Dermis blood vessel endothelial cell (primary cell): ENCODE measurements at regions not wholly inside any gene's neighbourhood (a gene's known extent, or its start where the extent isn't known, plus 50 kb on each side); places are given as distances from the start of the nearest gene placed in this dataset.
A peak's percentile ranks its signal among the peaks of the same experiment; 100 is the strongest.
"Not testable (repeated sequence)": the region's sequence is repeated elsewhere in the genome, so short reads cannot be mapped to it uniquely, and the experiment has no call there.

Source experiments
- DNase-seq: peaks from one replicate; pipeline ENCODE4 v3.0.0; 2010

DNA sequence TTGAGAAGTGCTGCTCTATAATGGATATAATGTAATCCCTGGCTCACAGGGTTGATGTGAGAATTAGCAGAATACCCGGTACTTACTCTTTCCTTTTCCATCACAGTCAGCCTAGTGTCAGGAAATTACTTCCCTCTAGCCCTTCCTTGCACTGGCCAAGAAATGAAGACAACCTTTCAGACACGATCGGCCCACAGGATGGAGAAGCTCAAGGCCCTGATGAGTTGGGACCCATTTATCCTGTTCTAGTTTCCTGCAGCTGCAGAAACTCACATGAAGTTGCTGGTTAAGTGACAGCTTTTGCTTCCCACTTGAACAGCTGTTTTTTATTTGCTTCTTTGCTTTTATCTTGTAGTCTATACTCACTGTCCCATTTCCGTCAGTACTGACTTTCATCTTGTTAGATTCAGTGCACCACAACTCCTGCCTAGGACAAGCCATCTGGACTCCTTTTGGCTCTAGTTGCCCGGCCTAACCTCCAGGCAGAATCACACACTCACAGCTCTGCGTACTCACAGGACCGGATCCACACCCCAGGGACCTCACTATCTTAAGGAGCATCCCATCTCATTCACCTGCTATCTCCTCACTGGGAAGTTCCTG, 325.1 kb upstream of the CHRNA7 start:
- DNase-seq, result not testable (repeated sequence)

- not testable (repeated sequence) for DNase-seq
Observed at GRCh38 chr15:31707944-31708702, 322.2 kb upstream of the CHRNA7 start.

- DNase-seq, result not testable (repeated sequence)
Observed at GRCh38 chr15:31708703-31709327, 321.5 kb upstream of the CHRNA7 start.

GRCh38 chr15:31709479-31709878, 320.8 kb upstream of the CHRNA7 start:
- DNase-seq, result not testable (repeated sequence)

GRCh38 chr15:31710806-31711205, 319.5 kb upstream of the CHRNA7 start:
- not testable (repeated sequence) for DNase-seq

DNA sequence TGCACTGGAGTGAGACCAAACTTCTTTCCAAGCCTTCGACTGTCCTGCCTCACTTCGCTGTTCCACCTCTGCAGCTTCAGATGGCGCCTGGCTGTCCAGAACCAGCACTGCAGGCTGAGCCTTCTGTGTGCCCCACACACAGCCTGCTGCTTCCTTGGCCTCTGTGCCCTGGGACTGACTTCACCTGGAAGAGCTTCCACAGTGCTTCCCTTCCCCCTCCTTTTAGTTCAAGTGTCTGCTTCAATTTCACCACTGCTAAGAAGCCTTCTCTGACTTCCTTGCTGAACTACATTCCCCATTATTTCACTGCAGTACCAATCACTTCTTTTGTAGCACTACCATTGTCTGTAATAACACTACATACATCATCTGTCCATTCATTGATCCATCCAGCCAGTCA, 315.1 kb upstream of the CHRNA7 start:
- DNase-seq, result not testable (repeated sequence)

GRCh38 chr15:31718625-31719024, 311.7 kb upstream of the CHRNA7 start:
- DNase-seq, result not testable (repeated sequence)

- not testable (repeated sequence) for DNase-seq
Observed at GRCh38 chr15:31719396-31720022, 310.8 kb upstream of the CHRNA7 start.

GRCh38 chr15:31723019-31723418, 307.3 kb upstream of the CHRNA7 start:
- not testable (repeated sequence) for DNase-seq

DNA sequence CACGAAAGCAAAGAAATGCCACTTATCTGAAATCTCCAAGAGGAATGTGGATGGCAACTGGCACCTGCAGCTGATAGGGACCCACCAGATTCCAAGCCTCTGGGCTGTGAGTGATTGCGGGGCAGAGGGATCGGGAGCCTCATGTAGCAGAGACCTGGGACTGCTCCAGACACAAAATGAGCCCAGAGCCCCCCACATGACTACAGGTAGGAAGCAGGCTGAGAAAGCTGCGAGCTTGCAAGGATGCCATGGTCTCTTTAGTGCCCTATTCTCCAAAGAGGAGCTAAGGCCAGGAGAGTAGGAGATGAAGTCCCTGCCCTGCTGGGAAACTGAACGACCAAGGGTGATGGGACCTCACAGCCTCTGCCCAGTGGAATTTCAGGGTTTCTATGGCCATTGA, 305.4 kb upstream of the CHRNA7 start:
- not testable (repeated sequence) for DNase-seq

DNA sequence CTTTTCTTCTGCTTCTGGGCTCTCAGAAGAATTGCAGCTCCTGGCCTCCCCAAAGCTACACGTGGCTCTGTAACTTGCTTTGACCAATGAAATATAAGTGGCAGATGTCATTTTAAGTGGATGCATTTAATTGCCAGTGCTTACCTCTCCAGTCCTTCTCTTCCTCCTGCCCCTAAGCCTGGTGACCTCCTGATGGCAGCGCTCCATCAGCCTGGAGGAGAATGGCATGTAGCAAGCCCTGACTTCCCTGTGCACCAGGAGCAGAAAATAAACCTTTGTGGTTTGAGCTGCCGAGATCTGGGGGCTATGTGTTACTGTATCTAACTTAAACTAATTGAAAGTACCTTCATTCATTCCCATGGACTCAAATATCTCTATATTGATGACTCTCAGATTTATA, 304.7 kb upstream of the CHRNA7 start:
- not testable (repeated sequence) for DNase-seq

DNA sequence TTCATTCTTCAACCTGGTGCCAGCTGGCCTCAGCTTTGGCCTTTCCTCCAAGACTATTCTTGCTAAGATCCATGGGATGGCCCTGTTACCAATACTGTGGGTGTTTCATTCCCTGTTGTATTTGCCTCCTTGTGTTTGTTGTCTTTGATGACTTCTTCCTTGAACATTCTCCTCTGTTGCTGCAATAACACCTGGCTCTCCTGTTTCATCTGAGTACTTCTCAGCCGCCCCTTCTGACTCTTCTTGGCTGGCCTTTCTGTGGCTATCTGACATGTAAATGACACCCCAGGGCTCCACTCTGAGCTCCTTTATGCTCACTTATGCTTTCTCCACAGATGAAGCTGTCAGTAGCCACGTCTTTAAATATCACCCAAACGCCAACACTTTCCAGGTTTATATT, 302.7 kb upstream of the CHRNA7 start:
- no peak for DNase-seq

- no peak for DNase-seq
Observed at GRCh38 chr15:31732726-31733125, 297.6 kb upstream of the CHRNA7 start.

GRCh38 chr15:31733424-31733823, 296.9 kb upstream of the CHRNA7 start:
- no peak for DNase-seq

DNA sequence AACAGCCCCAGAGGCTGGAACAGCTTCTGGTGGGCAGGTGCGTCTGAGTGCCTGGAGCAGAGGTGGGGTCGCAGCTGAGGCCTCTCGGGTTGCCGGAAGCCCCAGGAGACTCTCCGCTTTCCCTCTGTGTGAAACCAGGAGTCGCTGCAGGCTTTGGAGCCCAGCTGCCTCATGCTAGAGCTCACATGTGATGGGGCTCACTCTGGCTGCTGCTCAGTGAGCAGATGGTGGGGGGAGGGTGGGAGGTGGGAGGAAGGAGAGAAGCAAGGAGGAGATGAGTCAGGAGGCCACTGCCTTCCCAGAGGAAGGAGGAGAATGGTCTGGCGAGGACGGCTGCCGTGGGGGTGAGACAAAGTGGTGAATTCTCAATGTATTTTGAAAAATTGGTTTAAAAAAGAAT, 290.1 kb upstream of the CHRNA7 start:
- DNase-seq, result no peak

DNA sequence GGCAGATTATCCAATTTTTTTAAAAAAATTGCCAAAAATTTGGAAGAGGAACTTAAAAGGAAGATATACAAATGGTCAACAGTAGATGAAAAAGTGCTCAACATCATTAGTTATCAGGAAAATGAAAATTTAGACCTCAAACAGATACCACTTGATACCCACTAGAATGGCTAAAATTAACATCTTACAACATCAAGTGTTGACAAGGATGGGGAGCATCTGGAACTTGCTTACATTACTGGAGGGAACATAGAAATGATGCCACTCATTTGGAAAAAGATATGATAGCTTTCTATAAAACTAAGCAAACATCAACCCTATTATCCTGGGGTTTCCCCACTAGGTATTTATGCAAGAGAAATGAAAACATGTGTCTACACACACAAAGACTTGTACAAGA, 284.5 kb upstream of the CHRNA7 start:
- DNase-seq, result no peak

- DNase-seq, result no peak
Observed at GRCh38 chr15:31752065-31752762, 278.1 kb upstream of the CHRNA7 start.

DNA sequence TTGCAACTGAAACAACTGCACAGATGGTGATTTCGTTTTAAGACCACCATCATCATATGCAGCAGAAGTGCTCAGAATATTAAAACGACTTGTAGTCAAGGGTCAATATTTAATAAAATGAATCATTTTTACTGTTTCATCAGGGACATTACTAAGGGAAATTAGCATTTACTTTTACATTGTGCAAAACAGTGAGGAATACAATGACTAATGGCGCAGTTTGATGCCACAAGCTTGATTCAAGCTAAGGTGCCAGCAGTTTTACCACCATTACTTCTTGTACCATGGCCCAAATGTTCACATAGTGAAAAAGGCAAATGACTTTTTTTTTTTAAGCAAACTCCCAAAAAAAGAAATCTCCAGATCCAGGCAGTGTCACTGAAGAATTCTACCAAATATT, 277.4 kb upstream of the CHRNA7 start:
- no peak for DNase-seq

DNA sequence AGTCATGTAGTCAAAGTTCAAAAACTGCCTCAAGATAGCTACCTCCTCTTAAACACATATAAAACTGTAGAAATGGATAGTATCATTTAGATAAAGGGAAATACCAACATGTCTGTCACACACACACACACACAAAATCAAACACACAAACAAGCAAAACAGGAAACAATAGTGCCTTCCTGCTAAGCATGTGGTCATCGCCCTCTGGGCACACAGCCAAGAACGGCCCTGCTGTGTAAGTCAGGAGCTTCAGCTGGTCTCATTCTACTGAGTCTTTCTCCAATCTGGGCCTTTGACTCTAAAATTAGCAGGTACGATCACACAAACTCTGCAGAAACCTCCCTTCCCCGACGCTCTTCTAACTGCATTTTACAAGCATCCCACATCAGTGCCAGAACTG, 272.2 kb upstream of the CHRNA7 start:
- DNase-seq, result peak; percentile 67

- DNase-seq, result no peak
Observed at GRCh38 chr15:31768055-31768454, 262.3 kb upstream of the CHRNA7 start.

DNA sequence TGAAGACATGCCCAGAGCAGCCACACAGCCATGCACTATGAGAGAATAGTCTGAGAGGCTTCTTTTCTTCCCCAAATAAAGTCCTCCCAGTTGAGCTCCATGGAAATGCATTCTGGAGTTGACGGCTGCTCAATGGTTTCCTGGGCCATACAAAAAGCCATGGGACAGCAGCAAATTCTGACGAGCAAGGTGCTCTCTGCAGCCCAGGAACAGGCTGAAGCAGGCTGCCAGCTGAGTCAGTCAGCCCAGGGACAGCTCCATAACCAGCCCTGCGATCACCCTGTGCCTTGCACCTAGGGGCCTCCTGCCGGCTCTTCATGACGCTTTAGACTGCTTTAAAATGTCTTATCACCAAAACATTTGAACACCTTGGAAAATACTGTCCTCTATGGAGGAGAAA, 256.3 kb upstream of the CHRNA7 start:
- no peak for DNase-seq

- no peak for DNase-seq
Observed at GRCh38 chr15:31776039-31776438, 254.3 kb upstream of the CHRNA7 start.

DNA sequence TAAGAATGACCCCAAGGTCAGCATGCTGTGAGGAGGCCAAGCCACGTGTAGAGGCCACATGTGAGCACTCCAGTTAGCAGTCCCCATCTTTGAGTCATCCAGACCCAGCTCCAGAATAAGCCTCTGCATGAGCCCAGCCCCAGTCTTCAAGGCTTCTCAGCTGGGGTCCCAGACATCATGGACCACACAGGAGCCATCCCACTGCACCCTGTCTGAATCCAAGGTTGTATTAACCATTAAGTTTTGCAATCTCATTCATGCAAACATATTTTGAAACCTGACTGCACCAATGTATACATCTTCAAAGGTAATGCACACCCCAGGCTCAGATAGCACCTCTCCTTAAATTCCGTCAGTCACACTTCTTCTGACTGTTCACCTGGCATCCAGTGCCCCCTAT, 249.1 kb upstream of the CHRNA7 start:
- no peak for DNase-seq
